ENCODE measurements at regions not wholly inside any gene's neighbourhood (a gene's known extent, or its start where the extent isn't known, plus 50 kb on each side); places are given as distances from the start of the nearest gene placed in this dataset.

- in situ Hi-C loops (cut with HindIII; ENCODE audit: low sequenced_read_pairs): no loop called here
Observed at GRCh38 chr1:38283696-38284470, 237.3 kb upstream of the POU3F1 start.

GRCh38 chr1:38279148-38279547 is 232.6 kb upstream of the POU3F1 start:
- in situ Hi-C loops (cut with HindIII; ENCODE audit: low sequenced_read_pairs): no loop called here

GRCh38 chr1:38277646-38278045 is 231.1 kb upstream of the POU3F1 start:
- in situ Hi-C loops (cut with HindIII; ENCODE audit: low sequenced_read_pairs): no loop called here

GRCh38 chr1:38275960-38276359 is 229.4 kb upstream of the POU3F1 start:
- in situ Hi-C loops (cut with HindIII; ENCODE audit: low sequenced_read_pairs): no loop called here

- in situ Hi-C loops (cut with HindIII; ENCODE audit: low sequenced_read_pairs): no loop called here
Observed at GRCh38 chr1:38274974-38275373, 228.4 kb upstream of the POU3F1 start.

GRCh38 chr1:38273196-38273804 is 226.7 kb upstream of the POU3F1 start:
- in situ Hi-C loops (cut with HindIII; ENCODE audit: low sequenced_read_pairs): no loop called here

- in situ Hi-C loops (cut with HindIII; ENCODE audit: low sequenced_read_pairs): no loop called here
Observed at GRCh38 chr1:38272515-38272914, 225.9 kb upstream of the POU3F1 start.

- in situ Hi-C loops (cut with HindIII; ENCODE audit: low sequenced_read_pairs): no loop called here
Observed at GRCh38 chr1:38270849-38271633, 224.4 kb upstream of the POU3F1 start.

- in situ Hi-C loops (cut with HindIII; ENCODE audit: low sequenced_read_pairs): no loop called here
Observed at GRCh38 chr1:38269923-38270848, 223.6 kb upstream of the POU3F1 start.

- in situ Hi-C loops (cut with HindIII; ENCODE audit: low sequenced_read_pairs): no loop called here
Observed at GRCh38 chr1:38268226-38268625, 221.6 kb upstream of the POU3F1 start.

- in situ Hi-C loops (cut with HindIII; ENCODE audit: low sequenced_read_pairs): no loop called here
Observed at GRCh38 chr1:38267037-38268036, 220.7 kb upstream of the POU3F1 start.

- in situ Hi-C loops (cut with HindIII; ENCODE audit: low sequenced_read_pairs): no loop called here
Observed at GRCh38 chr1:38266197-38266520, 219.6 kb upstream of the POU3F1 start.

- in situ Hi-C loops (cut with HindIII; ENCODE audit: low sequenced_read_pairs): no loop called here
Observed at GRCh38 chr1:38265293-38266196, 219.0 kb upstream of the POU3F1 start.

GRCh38 chr1:38263438-38263837 is 216.8 kb upstream of the POU3F1 start:
- in situ Hi-C loops (cut with HindIII; ENCODE audit: low sequenced_read_pairs): no loop called here

- in situ Hi-C loops (cut with HindIII; ENCODE audit: low sequenced_read_pairs): no loop called here
Observed at GRCh38 chr1:38261574-38261973, 215.0 kb upstream of the POU3F1 start.

GRCh38 chr1:38258085-38258627 is 211.6 kb upstream of the POU3F1 start:
- in situ Hi-C loops (cut with HindIII; ENCODE audit: low sequenced_read_pairs): no loop called here

- in situ Hi-C loops (cut with HindIII; ENCODE audit: low sequenced_read_pairs): no loop called here
Observed at GRCh38 chr1:38257374-38257773, 210.8 kb upstream of the POU3F1 start.

- in situ Hi-C loops (cut with HindIII; ENCODE audit: low sequenced_read_pairs): no loop called here
Observed at GRCh38 chr1:38256072-38256471, 209.5 kb upstream of the POU3F1 start.

Data from DLD1 (cell line).